GM12865 (cell line): ENCODE measurements at regions not wholly inside any gene's neighbourhood (a gene's known extent, or its start where the extent isn't known, plus 50 kb on each side); places are given as distances from the start of the nearest gene placed in this dataset.

Experiments used
- DNase-seq: peaks from one replicate; pipeline ENCODE4 v3.0.0; 2010; ENCODE audit warnings: low read depth
- H3K4me3 ChIP-seq: 2 replicates; pipeline ENCODE4 v1.5.1; 2011; ENCODE audit warnings: mild to moderate bottlenecking, low read depth, low read length, control low read depth
- TF ChIP-seq, protein P1 (sequence below): IDR thresholded peaks from 2 replicates; pipeline ENCODE4 v1.5.1; 2011; ENCODE audit warnings: low read length, control low read depth, low read depth, inconsistent platforms; ENCODE audit not compliant: insufficient read depth; ENCODE audit errors: missing control alignments

DNA sequence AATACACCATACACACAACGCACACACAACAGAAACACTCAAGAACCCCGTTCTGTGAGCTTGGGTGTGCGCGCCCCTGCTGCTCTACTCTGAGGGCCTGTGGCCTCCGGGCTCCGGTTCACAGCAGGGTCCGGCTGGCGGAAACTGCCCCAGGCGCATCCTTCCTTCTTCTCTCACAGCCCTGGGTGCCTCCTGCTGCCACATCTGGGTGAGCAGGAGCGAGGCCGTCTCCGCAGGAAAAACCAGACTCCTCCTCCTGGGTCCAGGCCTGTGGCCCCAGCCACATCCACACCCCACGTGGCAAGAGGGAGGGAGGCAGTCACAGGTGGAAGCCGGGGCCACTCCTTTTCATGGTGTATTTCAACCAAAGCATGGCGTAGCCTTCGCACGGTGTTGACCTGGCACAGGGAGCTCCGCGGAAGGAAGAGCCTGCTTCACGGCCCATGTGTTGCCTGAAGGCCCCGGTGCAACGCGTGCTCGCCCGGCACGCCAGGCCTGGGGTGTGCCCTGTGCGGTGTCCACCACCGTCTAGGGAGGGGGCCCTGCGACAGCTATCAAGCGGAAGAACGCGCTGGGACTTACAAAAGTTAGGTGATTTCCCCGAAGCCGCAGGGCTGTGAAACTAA is 1502.7 kb downstream of the TBC1D22A start:
- no peak for DNase-seq
- TF ChIP-seq, protein P1, sequence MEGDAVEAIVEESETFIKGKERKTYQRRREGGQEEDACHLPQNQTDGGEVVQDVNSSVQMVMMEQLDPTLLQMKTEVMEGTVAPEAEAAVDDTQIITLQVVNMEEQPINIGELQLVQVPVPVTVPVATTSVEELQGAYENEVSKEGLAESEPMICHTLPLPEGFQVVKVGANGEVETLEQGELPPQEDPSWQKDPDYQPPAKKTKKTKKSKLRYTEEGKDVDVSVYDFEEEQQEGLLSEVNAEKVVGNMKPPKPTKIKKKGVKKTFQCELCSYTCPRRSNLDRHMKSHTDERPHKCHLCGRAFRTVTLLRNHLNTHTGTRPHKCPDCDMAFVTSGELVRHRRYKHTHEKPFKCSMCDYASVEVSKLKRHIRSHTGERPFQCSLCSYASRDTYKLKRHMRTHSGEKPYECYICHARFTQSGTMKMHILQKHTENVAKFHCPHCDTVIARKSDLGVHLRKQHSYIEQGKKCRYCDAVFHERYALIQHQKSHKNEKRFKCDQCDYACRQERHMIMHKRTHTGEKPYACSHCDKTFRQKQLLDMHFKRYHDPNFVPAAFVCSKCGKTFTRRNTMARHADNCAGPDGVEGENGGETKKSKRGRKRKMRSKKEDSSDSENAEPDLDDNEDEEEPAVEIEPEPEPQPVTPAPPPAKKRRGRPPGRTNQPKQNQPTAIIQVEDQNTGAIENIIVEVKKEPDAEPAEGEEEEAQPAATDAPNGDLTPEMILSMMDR = no peak
- H3K4me3 ChIP-seq = no peak overlapping the region

DNA sequence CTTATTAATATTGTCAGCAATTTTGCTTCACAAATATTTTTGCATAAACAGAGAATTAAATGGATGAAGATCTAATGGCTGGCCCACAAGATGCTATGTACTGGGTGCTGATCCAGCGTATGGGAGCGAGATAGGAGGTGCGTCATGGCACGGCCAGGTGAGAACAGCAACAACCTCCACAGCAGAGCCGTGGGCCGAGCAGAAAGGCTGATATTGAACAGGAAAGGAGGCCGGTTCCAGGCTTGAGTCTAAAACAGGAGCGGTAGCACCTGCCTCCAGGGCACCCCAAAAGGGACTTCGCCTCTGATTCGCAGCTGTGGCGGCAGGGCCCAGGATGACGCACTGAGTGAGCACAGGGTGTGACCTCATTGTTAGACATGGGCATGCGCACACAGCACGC is 1502.1 kb downstream of the TBC1D22A start:
- DNase-seq = no peak
- TF ChIP-seq, protein P1 = no peak
- no peak overlapping the region for H3K4me3 ChIP-seq

DNA sequence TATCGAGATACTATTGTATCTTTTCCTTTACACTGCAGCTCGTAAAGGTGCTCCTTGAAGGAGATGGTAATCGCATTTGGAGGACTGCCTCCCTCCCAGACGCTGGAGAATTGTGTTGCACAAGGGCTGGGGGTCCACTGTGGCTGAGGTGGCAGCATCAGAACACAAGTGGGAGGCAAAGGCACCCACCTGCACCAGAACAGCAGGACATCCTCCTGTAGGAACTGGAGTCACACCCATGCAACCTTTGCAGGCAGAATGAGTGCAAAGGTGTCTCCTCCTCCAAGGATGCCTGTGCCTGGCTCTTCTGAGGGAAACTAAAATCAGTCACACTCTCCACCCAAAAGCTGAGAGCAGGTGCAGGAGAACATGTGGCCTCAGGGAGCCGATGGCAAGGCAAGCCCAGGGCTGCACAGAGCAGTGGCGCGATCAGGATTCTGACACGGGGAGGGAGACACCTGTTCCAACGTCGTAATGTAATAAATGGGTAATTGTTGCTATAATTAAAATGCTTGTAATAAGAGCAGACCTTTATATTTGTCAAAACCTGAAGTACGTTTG is 1501.4 kb downstream of the TBC1D22A start:
- no peak overlapping the region for H3K4me3 ChIP-seq
- TF ChIP-seq, protein P1 = no peak
- no peak for DNase-seq

DNA sequence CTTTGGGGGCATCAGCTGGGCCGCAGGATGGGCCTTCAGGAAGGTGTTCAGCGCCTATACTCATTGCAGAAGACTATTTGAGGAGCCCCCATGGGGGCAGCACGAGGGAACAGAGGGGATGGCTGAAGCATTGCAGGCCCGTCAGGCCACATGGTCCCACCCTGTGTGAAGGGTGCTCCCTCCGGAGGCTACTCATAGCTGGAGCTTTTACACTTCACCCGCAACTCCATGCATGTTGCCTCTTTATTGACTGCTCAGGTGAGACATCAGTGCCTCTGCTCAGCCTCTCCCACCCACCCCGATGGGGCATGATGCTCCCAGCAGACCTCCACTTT is 1500.9 kb downstream of the TBC1D22A start:
- H3K4me3 ChIP-seq = no peak overlapping the region
- no peak for DNase-seq
- TF ChIP-seq, protein P1 = no peak

DNA sequence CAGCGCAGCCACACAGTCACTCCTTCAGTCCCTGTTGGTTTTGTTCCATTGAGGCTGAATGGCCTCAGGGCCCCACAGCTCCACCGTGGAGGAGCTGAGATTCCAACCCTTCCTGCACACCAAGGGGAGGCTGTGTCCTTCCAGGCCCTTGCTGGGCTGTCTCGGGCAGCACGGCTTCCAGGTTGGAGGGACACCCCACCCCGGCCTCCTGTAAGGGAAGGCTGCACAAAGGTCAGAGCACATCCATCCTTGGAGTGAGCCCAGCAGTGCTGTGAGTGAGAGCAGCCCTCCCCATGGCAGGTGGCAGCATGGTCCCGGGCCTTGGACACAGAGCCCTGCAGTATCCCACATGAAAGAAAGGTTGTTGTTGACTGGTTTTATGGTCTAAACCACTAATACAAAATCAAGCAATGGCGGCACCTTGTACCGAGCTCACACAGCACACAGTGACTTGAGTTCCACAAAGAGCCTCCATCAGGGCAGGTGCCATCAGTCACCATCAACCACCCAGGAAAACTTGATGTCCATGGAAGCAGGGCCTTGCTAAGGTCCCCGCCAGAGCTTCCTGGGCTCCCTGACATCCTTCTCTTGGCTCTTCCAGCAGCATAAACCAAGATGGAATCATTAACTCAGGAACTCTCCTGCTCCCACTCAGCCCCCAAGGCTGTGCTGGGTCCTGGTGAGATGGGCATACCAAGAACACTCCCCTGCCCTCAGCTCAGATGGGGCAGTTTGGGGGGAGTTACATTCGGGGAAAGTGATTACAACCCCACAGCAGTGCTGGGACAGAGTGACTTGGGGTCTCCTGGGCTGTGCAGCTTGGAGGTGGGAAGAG is 1500.4 kb downstream of the TBC1D22A start:
- DNase-seq = no peak
- TF ChIP-seq, protein P1 = no peak
- no peak overlapping the region for H3K4me3 ChIP-seq

DNA sequence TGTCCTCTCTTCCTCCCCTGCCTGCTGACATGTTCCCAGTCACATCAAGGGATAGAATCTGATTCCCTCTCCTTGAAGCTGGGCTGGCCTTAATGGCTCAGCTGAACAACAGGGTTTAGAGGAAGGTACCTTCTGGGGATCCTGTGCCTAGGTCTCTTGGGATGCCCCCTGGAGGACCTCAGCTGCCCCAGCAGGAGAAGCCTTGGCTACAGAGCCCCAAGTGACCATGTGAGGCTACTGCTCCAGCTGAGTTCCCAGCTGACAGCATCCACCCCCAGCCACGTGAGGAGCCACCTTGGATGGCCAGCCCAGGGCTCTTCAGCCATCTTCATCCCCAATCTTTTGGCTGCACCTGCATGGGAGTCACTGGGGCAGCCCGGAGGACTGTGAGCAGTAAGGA is 1499.3 kb downstream of the TBC1D22A start:
- no peak for DNase-seq
- no peak overlapping the region for H3K4me3 ChIP-seq
- TF ChIP-seq, protein P1 = no peak
